ENCODE measurements at regions not wholly inside any gene's neighbourhood (a gene's known extent, or its start where the extent isn't known, plus 50 kb on each side); places are given as distances from the start of the nearest gene placed in this dataset.

DNA sequence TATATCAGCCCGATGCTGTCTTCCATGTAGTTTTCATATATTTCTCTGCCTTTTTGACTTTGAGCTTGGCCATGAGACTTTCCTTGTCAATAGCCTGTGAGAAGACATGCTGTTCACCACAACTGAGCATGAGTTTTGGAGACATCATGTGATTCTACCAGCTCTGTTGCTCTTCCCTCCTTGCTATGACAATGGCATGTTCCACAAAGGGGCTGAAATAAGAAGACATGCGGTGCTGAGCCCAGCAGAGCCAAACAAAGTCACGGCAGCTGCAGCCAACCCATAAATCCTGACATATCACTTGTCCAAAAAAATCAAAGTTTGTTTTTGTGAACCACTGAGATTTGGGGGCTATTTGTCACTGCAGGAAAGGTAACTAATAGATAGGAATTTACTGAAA, 343.4 kb upstream of the KITLG start:
- TF ChIP-seq, protein P1, sequence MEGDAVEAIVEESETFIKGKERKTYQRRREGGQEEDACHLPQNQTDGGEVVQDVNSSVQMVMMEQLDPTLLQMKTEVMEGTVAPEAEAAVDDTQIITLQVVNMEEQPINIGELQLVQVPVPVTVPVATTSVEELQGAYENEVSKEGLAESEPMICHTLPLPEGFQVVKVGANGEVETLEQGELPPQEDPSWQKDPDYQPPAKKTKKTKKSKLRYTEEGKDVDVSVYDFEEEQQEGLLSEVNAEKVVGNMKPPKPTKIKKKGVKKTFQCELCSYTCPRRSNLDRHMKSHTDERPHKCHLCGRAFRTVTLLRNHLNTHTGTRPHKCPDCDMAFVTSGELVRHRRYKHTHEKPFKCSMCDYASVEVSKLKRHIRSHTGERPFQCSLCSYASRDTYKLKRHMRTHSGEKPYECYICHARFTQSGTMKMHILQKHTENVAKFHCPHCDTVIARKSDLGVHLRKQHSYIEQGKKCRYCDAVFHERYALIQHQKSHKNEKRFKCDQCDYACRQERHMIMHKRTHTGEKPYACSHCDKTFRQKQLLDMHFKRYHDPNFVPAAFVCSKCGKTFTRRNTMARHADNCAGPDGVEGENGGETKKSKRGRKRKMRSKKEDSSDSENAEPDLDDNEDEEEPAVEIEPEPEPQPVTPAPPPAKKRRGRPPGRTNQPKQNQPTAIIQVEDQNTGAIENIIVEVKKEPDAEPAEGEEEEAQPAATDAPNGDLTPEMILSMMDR (optimal IDR thresholded peaks at IDR 0.05 in 1 of 3, IDR thresholded peaks at IDR 0.05 in 1 of 3, conservative IDR thresholded peaks at IDR 0.05 in 1 of 3; ENCODE audit: extremely low read depth in 1 of 3, insufficient read depth in 2 of 3, low read length in 3 of 3): no peak
- no peak for TF ChIP-seq EZH2 (IDR thresholded peaks at IDR 0.05; ENCODE audit: low read length)
